Rectal smooth muscle tissue (tissue), 1 donor: ENCODE measurements at regions not wholly inside any gene's neighbourhood (a gene's known extent, or its start where the extent isn't known, plus 50 kb on each side); places are given as distances from the start of the nearest gene placed in this dataset.

Experiments used
- H3K27ac ChIP-seq: one replicate; pipeline ENCODE4 v1.7.0; 2013; ENCODE audit warnings: low read depth, low read length, inconsistent platforms
- H3K27me3 ChIP-seq: one replicate; pipeline ENCODE4 v1.7.0; 2013; ENCODE audit warnings: low read length; ENCODE audit not compliant: control insufficient read depth, insufficient read depth
- H3K36me3 ChIP-seq: one replicate; pipeline ENCODE4 v1.7.0; 2013; ENCODE audit warnings: low read length; ENCODE audit not compliant: control insufficient read depth, insufficient read depth
- H3K4me1 ChIP-seq: one replicate; pipeline ENCODE4 v1.7.0; 2013; ENCODE audit warnings: low read length; ENCODE audit not compliant: control insufficient read depth, insufficient read depth
- H3K4me3 ChIP-seq: one replicate; pipeline ENCODE4 v1.7.0; 2013; ENCODE audit warnings: low read length
- H3K9ac ChIP-seq: one replicate; pipeline ENCODE4 v1.7.0; 2013; ENCODE audit warnings: low read length

DNA sequence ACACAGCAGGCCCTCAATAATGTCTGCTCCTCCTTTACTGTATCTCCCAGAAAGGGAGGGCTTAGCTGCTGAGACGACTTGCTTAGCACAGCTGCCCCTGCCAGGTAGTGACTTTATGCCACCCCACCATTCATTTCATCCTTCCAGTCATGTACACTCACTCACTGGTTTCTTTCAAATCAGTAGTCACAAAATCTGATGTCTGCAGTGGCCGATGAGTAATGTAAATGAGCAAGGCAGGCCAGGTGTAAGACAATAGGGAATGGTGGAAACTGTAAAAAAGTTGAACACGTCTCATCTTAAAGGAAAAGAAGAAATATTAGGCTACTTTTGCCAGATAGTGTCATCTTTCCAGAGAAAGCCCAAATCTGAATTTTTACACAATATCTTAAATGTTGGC is 207.6 kb upstream of the PRICKLE2 start:
- Histone ChIP-seq H3K4me1 (no peaks in the 10 kb centered on the region), H3K9ac (no peak overlapping the region), H3K4me3 (no peak overlapping the region), H3K36me3 (no peaks in the 10 kb centered on the region), H3K27me3 (no peaks in the 10 kb centered on the region), H3K27ac (no peak overlapping the region)

- no peak overlapping the region for H3K9ac ChIP-seq
- no peak overlapping the region for H3K4me3 ChIP-seq
- H3K27me3 ChIP-seq = no peaks in the 10 kb centered on the region
- no peaks in the 10 kb centered on the region for H3K36me3 ChIP-seq
- H3K27ac ChIP-seq = no peak overlapping the region
- H3K4me1 ChIP-seq = no peaks in the 10 kb centered on the region
Measured at GRCh38 chr3:64431526-64432091, 206.3 kb upstream of the PRICKLE2 start.

DNA sequence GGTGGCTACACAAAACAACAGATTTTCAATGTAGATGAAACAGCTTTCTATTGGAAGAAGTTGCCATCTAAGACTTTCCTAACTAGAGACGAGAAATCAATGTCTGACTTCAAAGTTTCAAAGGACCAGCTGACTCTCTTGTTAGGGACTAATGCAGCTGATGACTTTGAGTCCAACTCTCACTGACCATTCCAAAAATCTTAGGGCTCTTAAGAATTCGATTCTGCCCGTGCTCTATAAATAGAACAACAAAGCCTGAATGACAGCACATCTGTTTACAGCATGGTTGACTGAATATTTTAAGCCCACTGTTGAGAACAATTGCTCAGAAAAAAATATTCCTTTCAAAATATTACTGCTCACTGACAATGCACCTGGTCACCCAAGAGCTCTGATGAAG is 202.4 kb upstream of the PRICKLE2 start:
- H3K27ac ChIP-seq = no peak overlapping the region

GRCh38 chr3:64426551-64426950 is 201.3 kb upstream of the PRICKLE2 start:
- H3K27me3 ChIP-seq = no peaks in the 10 kb centered on the region
- H3K36me3 ChIP-seq = no peaks in the 10 kb centered on the region
- H3K9ac ChIP-seq = no peak overlapping the region
- H3K4me3 ChIP-seq = no peak overlapping the region
- no peaks in the 10 kb centered on the region for H3K4me1 ChIP-seq
- no peak overlapping the region for H3K27ac ChIP-seq

More for the DNA sequence above, 202.4 kb upstream of the PRICKLE2 start:
- Histone ChIP-seq H3K27me3 (no peaks in the 10 kb centered on the region), H3K9ac (no peak overlapping the region), H3K36me3 (no peaks in the 10 kb centered on the region), H3K4me3 (no peak overlapping the region), H3K4me1 (no peaks in the 10 kb centered on the region)

DNA sequence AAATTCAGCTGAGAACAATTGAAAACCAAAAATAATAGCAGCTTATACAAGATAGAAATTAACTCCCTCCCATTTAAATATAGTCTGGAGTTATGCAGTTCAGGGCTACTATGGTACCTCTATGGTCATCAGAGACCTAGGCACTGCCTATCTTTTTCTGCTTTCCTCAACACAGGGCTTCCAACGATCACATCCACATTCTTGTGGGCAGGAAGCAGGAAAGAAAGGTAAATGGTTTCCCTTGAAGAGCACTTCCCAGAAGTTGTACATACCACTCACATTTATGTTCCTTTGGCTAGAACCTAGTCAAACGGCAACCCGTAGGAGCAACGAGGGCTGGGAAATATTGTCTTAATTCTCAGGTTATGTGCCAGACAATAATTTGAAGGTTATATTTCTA is 197.7 kb upstream of the PRICKLE2 start:
- H3K36me3 ChIP-seq = no peaks in the 10 kb centered on the region
- H3K9ac ChIP-seq = no peak overlapping the region
- no peaks in the 10 kb centered on the region for H3K4me1 ChIP-seq
- no peaks in the 10 kb centered on the region for H3K27me3 ChIP-seq
- H3K4me3 ChIP-seq = no peak overlapping the region
- H3K27ac ChIP-seq = no peak overlapping the region

DNA sequence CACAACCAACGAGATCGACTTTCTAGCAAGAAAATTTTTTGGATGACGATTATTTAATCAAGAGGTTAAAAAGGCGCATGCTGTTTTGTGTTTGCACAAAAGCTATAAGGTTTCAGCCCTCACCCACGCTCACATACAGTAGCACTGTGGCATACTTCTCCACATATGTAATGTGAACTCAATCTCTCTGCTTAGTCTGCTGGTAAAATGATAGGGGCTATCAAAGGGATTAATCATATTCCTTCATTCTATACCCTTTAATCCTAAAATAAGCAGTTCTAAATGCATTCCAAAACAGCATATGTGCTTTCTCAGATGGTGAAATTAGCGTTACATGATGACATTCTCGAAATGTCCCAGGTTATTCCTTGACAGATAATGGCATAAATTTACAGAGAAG is 196.9 kb upstream of the PRICKLE2 start:
- Histone ChIP-seq H3K9ac (no peak overlapping the region), H3K36me3 (no peaks in the 10 kb centered on the region)

GRCh38 chr3:64417816-64418215 is 192.6 kb upstream of the PRICKLE2 start:
- no peak overlapping the region for H3K4me3 ChIP-seq
- no peak overlapping the region for H3K9ac ChIP-seq
- no peak overlapping the region for H3K27ac ChIP-seq
- H3K4me1 ChIP-seq = no peaks in the 10 kb centered on the region
- H3K27me3 ChIP-seq = no peaks in the 10 kb centered on the region
- H3K36me3 ChIP-seq = no peaks in the 10 kb centered on the region

More for the DNA sequence above, 196.9 kb upstream of the PRICKLE2 start:
- no peaks in the 10 kb centered on the region for H3K4me1 ChIP-seq
- no peaks in the 10 kb centered on the region for H3K27me3 ChIP-seq
- no peak overlapping the region for H3K27ac ChIP-seq
- H3K4me3 ChIP-seq = no peak overlapping the region

DNA sequence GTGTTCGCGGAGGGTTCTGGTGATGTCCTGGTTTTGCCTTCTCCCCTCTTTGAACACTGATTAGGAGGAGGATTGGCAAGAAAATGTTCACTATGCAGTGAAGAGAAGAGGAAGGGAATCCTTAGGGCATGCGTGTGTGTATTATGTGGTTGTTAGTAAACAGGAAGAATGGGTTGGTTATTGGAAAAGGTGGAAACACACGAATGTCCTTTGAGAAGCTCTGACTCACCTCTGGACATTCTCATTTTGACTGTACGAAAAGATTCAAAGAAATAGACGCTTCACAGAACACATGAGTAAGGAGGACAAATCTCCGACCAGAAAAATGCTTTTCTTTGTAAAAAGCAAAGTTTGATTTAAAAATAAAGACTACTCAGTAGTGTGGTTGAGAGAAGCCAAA is 188.8 kb upstream of the PRICKLE2 start:
- Histone ChIP-seq H3K36me3 (no peaks in the 10 kb centered on the region), H3K27me3 (no peaks in the 10 kb centered on the region), H3K27ac (no peak overlapping the region), H3K4me3 (no peak overlapping the region), H3K9ac (no peak overlapping the region), H3K4me1 (no peaks in the 10 kb centered on the region)

DNA sequence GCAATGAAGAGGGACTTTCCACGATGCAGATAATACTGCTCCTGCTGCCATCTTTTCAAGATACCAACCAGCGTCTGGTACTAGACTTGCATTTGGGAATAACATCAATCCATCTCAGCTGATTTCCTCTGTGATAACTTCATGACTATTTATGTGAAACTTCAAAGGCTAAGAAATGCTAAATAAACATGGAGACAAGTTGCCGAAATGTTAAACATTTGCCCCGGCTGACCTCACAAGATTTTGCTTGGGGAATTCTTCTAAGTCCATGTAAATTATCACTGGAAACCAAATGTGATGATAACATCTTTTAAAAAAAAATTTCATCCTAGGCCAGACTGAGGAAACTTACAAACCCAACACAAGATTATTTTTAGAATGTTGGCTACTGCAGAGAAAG is 185.8 kb upstream of the PRICKLE2 start:
- Histone ChIP-seq H3K27ac (no peak overlapping the region), H3K4me3 (no peak overlapping the region), H3K27me3 (no peaks in the 10 kb centered on the region), H3K36me3 (no peaks in the 10 kb centered on the region), H3K9ac (no peak overlapping the region), H3K4me1 (no peaks in the 10 kb centered on the region)

GRCh38 chr3:64410226-64410625 is 185.0 kb upstream of the PRICKLE2 start:
- Histone ChIP-seq H3K27ac (no peak overlapping the region), H3K36me3 (no peaks in the 10 kb centered on the region), H3K9ac (no peak overlapping the region), H3K4me3 (no peak overlapping the region), H3K27me3 (no peaks in the 10 kb centered on the region), H3K4me1 (no peaks in the 10 kb centered on the region)

- Histone ChIP-seq H3K9ac (no peak overlapping the region), H3K27me3 (no peaks in the 10 kb centered on the region), H3K27ac (no peak overlapping the region), H3K36me3 (no peaks in the 10 kb centered on the region), H3K4me3 (no peak overlapping the region), H3K4me1 (no peaks in the 10 kb centered on the region)
Measured at GRCh38 chr3:64408770-64409169, 183.5 kb upstream of the PRICKLE2 start.

DNA sequence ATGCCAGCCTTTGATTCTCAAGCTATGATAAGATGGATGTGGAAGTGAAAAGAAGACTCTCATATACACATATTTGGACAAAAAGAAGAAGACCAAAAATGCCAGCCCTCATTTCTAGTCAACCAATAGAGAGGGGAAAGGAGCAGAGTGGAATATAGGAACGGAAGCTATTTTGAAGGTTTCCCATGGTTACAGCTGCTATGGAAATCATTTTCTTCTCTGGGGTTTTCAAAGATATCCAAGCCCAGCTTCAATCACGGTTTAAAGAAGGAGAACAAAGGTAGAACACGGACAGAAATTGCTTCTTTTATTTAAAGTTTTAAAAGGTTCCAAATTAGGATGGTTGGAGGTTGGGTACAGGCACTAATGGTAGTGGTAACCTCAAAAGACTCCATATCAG is 181.0 kb upstream of the PRICKLE2 start:
- Histone ChIP-seq H3K36me3 (no peaks in the 10 kb centered on the region), H3K4me3 (no peak overlapping the region), H3K27ac (no peak overlapping the region), H3K27me3 (no peaks in the 10 kb centered on the region), H3K4me1 (no peaks in the 10 kb centered on the region), H3K9ac (no peak overlapping the region)

DNA sequence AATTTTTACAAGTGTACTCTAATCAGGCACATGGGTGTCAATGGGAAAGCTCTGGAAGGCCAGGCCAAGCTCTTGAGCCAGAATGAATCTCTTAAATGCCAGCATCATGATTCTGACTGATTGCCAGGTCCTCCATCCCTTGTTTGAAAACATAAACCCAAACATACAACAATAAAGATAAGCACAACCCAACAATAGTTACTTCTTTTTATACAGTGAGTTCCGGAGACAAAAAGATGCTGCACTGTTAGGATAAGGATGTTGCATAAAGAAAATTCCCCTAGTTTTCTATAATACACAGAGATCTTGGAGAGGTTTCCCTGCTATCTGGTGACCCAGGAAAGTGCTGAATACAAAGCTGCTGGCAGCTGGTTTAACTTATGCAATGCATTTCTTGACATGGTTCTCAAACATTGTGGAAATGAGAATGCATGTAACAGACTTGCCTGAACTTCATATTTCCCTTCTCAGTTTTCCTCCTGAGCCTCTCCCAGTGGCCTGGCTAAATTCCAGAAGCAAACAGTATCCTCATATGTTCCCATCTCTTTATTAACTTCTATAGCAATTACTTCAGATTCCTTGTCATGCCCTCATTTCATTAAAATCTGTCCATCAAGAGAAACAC is 180.1 kb upstream of the PRICKLE2 start:
- H3K4me3 ChIP-seq = no peak overlapping the region
- no peaks in the 10 kb centered on the region for H3K27me3 ChIP-seq
- H3K36me3 ChIP-seq = no peaks in the 10 kb centered on the region
- no peak overlapping the region for H3K27ac ChIP-seq
- H3K9ac ChIP-seq = no peak overlapping the region
- no peaks in the 10 kb centered on the region for H3K4me1 ChIP-seq
